ENCODE measurements at regions not wholly inside any gene's neighbourhood (a gene's known extent, or its start where the extent isn't known, plus 50 kb on each side); places are given as distances from the start of the nearest gene placed in this dataset.

DNA sequence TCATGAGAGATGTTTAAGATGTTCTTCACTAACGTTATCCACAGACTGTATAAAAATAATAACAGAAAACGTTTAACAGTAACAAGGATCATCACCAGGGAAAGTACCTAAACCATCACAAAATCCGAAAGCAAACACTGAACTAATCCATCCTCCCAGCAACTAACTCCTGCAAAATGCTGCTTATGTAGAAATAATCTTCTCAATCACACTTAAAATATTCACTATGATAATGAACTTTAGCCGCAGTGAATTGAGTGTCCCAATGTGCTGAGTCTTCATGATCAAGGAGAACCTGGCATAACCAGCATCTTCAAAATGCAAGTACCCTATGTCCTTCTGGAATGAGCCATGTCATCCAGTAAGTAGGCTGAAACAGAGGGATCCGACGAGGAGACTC, 166.1 kb downstream of the LTN1 start:
- H3K4me3 ChIP-seq, result no peak overlapping the region
- no peak for DNase-seq (ENCODE audit: low spot score)
- H3K27ac ChIP-seq, result no peak overlapping the region
- TF ChIP-seq, protein P1, sequence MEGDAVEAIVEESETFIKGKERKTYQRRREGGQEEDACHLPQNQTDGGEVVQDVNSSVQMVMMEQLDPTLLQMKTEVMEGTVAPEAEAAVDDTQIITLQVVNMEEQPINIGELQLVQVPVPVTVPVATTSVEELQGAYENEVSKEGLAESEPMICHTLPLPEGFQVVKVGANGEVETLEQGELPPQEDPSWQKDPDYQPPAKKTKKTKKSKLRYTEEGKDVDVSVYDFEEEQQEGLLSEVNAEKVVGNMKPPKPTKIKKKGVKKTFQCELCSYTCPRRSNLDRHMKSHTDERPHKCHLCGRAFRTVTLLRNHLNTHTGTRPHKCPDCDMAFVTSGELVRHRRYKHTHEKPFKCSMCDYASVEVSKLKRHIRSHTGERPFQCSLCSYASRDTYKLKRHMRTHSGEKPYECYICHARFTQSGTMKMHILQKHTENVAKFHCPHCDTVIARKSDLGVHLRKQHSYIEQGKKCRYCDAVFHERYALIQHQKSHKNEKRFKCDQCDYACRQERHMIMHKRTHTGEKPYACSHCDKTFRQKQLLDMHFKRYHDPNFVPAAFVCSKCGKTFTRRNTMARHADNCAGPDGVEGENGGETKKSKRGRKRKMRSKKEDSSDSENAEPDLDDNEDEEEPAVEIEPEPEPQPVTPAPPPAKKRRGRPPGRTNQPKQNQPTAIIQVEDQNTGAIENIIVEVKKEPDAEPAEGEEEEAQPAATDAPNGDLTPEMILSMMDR (IDR thresholded peaks at IDR 0.05), result no peak

DNA sequence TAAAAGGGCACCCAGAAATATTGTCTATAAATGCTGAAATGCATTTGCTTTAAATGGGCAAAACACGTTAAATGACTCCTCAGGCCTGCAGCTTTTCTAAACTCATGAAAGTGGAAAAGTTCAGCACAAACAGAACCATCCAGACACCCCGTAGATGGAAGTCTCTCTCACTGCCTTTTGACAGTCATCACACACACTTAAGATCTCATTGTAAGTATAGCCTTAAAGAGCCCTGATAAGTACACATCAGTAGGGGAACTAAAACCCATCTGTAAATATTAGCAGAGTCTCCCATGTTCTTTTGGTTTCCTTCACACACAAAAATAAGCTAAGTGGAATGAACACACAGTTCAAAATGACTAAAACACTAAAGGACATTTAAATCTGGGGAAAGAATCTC, 166.7 kb downstream of the LTN1 start:
- Histone ChIP-seq H3K27ac (no peak overlapping the region), H3K4me3 (no peak overlapping the region)
- TF ChIP-seq, protein P1 (IDR thresholded peaks at IDR 0.05), result no peak
- no peak for DNase-seq (ENCODE audit: low spot score)

- peak overlapping the region; percentile 63 to 71 for H3K27ac ChIP-seq
- TF ChIP-seq, protein P1 (IDR thresholded peaks at IDR 0.05), result no peak
- DNase-seq (ENCODE audit: low spot score), result no peak
- H3K4me3 ChIP-seq, result no peak overlapping the region
Measured at GRCh38 chr21:28823429-28823828, 169.2 kb downstream of the LTN1 start.

DNA sequence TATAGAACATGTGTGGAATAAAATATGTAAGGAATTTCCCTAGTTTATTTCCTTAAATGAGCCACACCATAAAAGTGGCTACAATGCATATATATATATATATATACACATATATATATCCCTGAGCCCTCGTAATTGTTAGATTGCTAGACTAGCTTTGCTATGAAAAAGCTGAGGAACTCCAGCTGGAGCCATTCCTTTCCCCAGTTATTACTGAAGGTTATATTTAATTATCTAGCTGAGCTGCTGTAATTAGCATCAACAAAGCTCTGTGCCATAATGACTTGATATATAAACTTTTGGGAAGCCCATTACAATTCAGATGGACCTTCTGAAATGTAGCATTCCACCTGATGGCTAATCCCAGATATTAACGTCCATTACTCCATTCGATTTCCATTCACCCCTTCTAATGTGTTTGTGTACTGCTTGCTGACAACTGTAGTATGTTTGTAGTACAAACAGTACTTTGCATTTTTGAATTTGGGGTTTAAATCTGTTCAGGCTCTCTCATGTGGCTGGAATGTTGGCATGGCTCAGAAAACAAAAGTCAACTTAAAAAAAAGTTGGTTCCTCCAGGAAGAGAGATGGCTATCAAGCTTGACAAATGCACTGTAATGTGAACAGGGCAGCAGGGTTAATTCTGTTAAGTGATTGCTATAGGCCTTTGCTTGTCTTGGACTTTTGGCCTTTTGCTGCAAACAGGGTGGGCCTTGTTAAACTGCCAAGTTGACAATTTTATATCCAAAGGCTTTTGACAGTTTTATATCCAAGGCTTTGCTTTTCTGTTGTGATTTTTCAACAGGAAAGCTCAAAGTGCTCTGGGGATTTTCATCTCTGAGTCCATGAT, 170.0 kb downstream of the LTN1 start:
- DNase-seq (ENCODE audit: low spot score), result no peak
- Histone ChIP-seq H3K4me3 (no peak overlapping the region), H3K27ac (peak overlapping the region; percentile 63 to 71)
- TF ChIP-seq, protein P1 (IDR thresholded peaks at IDR 0.05), result no peak

GRCh38 chr21:28822123-28822399, 170.6 kb downstream of the LTN1 start:
- Histone ChIP-seq H3K4me3 (no peak overlapping the region), H3K27ac (peak overlapping the region; percentile 63 to 71)
- DNase-seq (ENCODE audit: low spot score), result no peak
- TF ChIP-seq, protein P1 (IDR thresholded peaks at IDR 0.05), result no peak

GRCh38 chr21:28821276-28822122, 171.2 kb downstream of the LTN1 start:
- DNase-seq (ENCODE audit: low spot score), result no peak
- no peak overlapping the region for H3K4me3 ChIP-seq
- peak overlapping the region; percentile 28 to 71 for H3K27ac ChIP-seq
- TF ChIP-seq, protein P1 (IDR thresholded peaks at IDR 0.05), result no peak

Measured in coronary artery (tissue), 2 donors.